GM12892 (cell line): ENCODE measurements at regions not wholly inside any gene's neighbourhood (a gene's known extent, or its start where the extent isn't known, plus 50 kb on each side); places are given as distances from the start of the nearest gene placed in this dataset.
"Not testable (repeated sequence)": the region's sequence is repeated elsewhere in the genome, so short reads cannot be mapped to it uniquely, and the experiment has no call there.

Experiments
- DNase-seq: peaks from one replicate; pipeline ENCODE4 v3.0.0; 2011; ENCODE audit not compliant: insufficient read length
- FAIRE-seq: peaks from 2 replicates; lab custom pipeline; 2011; peaks lifted over from hg19 to GRCh38; lab: Jason Lieb, UNC
- POLR2A ChIP-seq: IDR thresholded peaks from 2 replicates; pipeline ENCODE4 v1.6.1; 2011; ENCODE audit warnings: low read depth, low read length, control low read depth
- POLR2AphosphoS5 ChIP-seq: IDR thresholded peaks from 2 replicates; pipeline ENCODE4 v1.6.1; 2011; ENCODE audit warnings: low read depth, low read length, control low read depth
- TAF1 ChIP-seq: IDR thresholded peaks from 2 replicates; pipeline ENCODE4 v1.6.1; 2011; ENCODE audit warnings: low read depth, mild to moderate bottlenecking, control low read depth, low read length, borderline replicate concordance

GRCh38 chr15:62406305-62406891 lies 241.3 kb upstream of the C2CD4B start:
- DNase-seq: no peak
- FAIRE-seq: no peak
- no peak for TF ChIP-seq POLR2AphosphoS5
- no peak for TF ChIP-seq TAF1
- TF ChIP-seq POLR2A: no peak

DNA sequence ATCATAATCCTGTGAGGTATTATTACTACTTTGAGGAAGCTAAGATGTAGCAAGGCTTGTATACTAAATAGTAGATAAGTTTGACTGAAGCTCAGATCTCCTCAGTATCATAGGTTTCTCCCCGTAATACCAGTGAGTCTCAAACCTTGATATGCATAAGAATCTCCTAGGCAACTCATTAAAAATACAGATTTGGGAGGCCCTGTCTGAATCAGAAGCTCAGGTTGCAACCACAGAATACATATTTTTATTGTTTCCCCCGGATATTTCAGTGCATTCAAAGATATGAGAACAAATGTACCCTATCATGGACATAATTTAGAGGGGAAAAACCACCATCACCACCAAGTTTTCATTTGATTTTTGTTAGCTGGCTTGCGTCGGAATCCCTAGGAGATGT lies 242.1 kb upstream of the C2CD4B start:
- DNase-seq: no peak
- no peak for FAIRE-seq

DNA sequence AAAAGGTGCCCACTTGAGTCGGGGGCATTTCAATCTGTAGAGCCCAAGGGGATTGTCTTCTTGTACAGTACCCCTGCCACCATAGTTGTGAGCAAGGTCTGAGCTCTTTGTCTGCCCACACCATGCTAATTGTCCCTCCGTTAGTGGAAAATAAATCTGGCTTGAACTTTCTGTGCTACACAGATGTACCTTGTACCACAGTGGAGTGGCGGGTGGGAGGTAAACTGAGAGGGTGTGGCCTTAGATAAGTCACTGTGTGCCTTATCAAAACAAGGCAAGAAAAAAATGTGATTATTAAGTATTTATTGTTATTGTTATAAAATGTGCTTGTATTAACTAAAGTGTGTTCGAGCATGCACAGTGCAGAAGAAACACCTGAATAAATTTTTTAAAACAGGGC lies 242.9 kb upstream of the C2CD4B start:
- FAIRE-seq (no peak), DNase-seq (no peak)
- TF ChIP-seq TAF1 (no peak), POLR2A (no peak), POLR2AphosphoS5 (no peak)

More for the DNA sequence above, 242.1 kb upstream of the C2CD4B start:
- no peak for TF ChIP-seq POLR2A
- TF ChIP-seq POLR2AphosphoS5: no peak
- TF ChIP-seq TAF1: no peak

DNA sequence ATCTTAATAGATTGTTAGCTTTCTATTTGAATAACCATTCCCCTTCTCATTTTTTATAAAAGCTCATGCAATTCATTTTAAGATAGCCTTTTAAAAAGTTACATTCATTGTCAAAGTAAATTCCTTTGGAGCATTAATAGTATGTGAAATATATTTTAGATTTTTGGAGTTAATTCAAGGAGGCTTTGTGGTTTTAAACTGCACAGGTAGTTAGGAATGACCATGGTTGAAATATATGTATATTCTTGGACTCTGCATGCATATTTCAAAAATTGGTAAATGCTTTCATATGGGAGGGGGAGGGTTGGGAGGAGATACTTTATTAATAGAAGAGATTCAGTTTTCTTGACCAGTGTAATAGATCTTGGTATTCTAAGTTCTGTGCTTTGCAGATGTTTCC lies 244.4 kb upstream of the C2CD4B start:
- TF ChIP-seq TAF1: no peak
- TF ChIP-seq POLR2AphosphoS5: no peak
- no peak for TF ChIP-seq POLR2A
- FAIRE-seq (no peak), DNase-seq (no peak)

DNA sequence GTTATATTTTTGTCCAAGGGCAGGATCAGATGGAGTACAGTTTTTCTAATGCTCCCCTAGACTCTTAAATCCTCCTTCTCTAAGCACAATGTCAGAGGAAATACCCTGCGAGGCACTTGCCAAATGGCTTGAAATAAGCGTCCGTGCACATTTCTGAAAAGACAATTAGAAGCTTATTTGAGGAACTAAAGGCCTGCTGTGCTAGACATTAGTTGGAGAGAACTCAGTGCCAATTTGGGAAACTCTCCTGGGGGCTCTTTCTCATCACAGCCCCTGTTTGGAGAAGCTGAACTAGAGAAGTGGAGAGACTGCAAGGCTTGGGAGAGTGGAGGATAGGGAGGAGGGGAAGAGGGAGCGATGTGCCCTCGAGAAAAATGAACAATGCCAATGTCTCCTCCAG lies 247.6 kb upstream of the C2CD4B start:
- FAIRE-seq (no peak), DNase-seq (no peak)
- TF ChIP-seq POLR2AphosphoS5: no peak
- no peak for TF ChIP-seq POLR2A
- no peak for TF ChIP-seq TAF1

DNA sequence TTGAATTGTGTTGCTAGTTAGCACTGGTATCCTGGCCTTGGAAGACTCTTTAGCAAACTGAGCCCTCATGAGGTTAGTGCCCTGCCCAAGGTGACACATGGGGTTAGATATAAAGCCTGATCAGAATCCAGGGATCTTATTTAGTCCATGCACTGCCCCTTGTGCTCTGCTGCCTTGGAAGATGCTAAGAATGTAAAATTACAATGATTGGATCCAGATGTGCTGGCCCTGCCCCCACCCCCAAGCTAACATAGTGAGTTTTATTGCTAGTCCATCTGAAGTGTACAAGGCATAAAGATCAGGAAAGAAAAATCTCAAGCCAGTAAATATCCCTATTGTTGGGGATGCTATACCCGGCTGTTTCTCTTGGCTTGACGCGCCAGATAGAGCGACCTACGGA lies 248.1 kb upstream of the C2CD4B start:
- FAIRE-seq (no peak), DNase-seq (no peak)
- no peak for TF ChIP-seq POLR2A
- no peak for TF ChIP-seq TAF1
- no peak for TF ChIP-seq POLR2AphosphoS5

GRCh38 chr15:62413786-62414185 lies 248.7 kb upstream of the C2CD4B start:
- FAIRE-seq (no peak), DNase-seq (no peak)
- TF ChIP-seq TAF1: no peak
- TF ChIP-seq POLR2AphosphoS5: no peak
- no peak for TF ChIP-seq POLR2A

DNA sequence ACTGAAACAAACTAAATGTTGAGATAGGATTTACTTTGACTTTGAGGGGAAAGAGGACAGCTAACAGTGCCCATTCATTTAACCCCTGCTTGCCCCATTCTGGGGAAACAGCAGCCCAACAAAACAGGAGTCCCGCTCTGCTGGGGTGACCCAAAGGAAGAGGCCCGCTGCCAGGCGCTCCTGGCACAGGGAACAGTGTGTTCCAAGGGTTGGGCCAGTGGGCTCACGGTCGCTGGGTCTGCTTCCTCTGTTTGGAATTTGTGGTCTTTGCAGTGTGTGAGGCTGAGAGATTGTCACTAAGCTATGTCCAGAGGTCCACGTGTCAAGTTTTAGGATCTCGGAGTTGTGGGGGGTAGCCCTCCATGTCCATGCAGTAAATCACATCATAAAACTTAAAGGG lies 250.4 kb upstream of the C2CD4B start:
- no peak for FAIRE-seq

GRCh38 chr15:62416526-62416925 lies 251.4 kb upstream of the C2CD4B start:
- no peak for TF ChIP-seq POLR2AphosphoS5
- TF ChIP-seq TAF1: no peak
- TF ChIP-seq POLR2A: no peak
- FAIRE-seq (no peak), DNase-seq (no peak)

More for the DNA sequence above, 250.4 kb upstream of the C2CD4B start:
- DNase-seq: no peak
- no peak for TF ChIP-seq POLR2A
- TF ChIP-seq TAF1: no peak
- no peak for TF ChIP-seq POLR2AphosphoS5

GRCh38 chr15:62417439-62417838 lies 252.4 kb upstream of the C2CD4B start:
- no peak for DNase-seq
- FAIRE-seq: no peak
- TF ChIP-seq POLR2A (no peak), POLR2AphosphoS5 (no peak), TAF1 (no peak)

DNA sequence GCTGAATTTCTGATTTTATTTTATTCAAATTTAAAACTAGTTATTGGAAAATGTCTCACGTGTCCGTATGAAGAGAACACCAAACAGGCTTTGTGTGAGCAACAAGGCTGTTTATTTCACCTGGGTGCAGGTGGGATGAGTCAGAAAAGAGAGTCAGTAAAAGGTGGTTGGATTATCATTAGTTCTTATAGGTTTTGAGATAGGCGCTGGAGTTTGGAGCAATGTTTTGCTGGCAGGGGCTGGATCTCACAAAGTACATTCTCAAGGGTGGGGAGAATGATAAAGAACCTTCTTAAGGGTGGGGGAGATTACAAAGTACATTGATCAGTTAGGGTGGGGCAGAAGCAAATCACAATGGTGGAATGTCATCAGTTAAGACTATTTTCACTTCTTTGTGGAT lies 253.4 kb upstream of the C2CD4B start:
- DNase-seq, FAIRE-seq: not testable (repeated sequence)

DNA sequence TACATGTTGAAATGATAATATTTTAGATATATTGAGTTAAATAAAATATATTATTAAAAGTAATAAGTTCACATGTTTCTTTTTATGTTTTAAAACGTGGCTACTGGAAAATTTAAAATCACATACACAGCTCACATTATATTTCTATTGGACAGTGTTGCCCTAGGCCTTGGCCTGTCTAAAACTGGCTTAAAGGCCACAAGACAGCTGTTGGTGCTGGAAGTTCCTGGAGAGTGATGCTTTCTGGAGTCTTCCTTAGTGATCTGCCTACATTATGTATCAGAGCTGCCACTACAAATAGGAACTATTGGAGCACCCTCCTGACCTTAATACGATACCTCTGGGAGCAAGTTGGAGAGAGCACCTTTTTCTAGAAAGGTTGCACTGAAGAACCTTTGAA lies 254.1 kb upstream of the C2CD4B start:
- DNase-seq (no peak), FAIRE-seq (no peak)
- TF ChIP-seq TAF1 (no peak), POLR2AphosphoS5 (no peak), POLR2A (no peak)

DNA sequence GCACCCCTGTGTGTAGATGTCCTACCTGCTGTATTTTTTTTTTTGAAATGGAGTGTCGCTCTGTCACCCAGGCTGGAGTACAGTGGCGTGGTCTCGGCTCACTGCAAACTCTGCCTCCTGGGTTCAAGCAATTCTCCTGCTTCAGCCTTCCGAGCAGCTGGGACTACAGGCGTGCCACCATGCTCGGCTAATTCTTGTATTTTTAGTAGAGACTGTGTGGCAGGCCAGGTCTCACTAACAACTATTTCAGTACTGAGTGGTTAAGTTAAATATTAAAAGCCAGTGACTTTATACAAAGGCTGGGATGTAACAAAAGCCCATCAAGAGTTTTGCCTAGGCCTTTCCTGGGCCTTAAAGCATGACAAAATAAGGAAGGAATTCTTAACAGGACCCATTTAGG lies 255.3 kb upstream of the C2CD4B start:
- not testable (repeated sequence) for FAIRE-seq, DNase-seq
